ENCODE measurements at regions not wholly inside any gene's neighbourhood (a gene's known extent, or its start where the extent isn't known, plus 50 kb on each side); places are given as distances from the start of the nearest gene placed in this dataset.

DNA sequence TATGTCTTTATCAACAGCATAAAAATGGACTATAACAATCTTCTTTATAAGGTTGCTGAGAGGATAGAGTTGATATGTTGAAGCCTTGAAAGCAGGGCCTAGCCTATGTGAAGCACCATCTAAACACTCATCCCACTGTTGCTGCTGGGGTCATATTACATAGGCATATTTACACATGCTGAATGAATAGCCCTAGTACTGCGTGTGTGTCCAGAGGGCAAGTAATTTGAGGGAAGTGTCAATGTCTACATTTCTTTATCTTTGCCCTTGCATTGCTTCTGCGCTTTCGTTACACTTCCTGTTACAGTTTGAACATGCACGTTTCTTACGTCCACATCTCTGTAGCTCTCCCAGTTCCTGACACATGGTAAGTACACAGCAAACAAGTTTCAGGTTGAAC, 280.3 kb upstream of the ATP5MC3 start:
- TF ChIP-seq YY1 (IDR thresholded peaks at IDR 0.05) (no peak), HNF4G (IDR thresholded peaks at IDR 0.05) (no peak), RAD21 (IDR thresholded peaks at IDR 0.05) (no peak), TAF1 (conservative IDR thresholded peaks at IDR 0.05) (no peak), GABPA (IDR thresholded peaks at IDR 0.05 in 1 of 2, conservative IDR thresholded peaks at IDR 0.05 in 1 of 2) (no peak), JUND (IDR thresholded peaks at IDR 0.05) (no peak), SP1 (IDR thresholded peaks at IDR 0.05) (no peak), NR2F2 (IDR thresholded peaks at IDR 0.05) (no peak)
- TF ChIP-seq, protein P1, sequence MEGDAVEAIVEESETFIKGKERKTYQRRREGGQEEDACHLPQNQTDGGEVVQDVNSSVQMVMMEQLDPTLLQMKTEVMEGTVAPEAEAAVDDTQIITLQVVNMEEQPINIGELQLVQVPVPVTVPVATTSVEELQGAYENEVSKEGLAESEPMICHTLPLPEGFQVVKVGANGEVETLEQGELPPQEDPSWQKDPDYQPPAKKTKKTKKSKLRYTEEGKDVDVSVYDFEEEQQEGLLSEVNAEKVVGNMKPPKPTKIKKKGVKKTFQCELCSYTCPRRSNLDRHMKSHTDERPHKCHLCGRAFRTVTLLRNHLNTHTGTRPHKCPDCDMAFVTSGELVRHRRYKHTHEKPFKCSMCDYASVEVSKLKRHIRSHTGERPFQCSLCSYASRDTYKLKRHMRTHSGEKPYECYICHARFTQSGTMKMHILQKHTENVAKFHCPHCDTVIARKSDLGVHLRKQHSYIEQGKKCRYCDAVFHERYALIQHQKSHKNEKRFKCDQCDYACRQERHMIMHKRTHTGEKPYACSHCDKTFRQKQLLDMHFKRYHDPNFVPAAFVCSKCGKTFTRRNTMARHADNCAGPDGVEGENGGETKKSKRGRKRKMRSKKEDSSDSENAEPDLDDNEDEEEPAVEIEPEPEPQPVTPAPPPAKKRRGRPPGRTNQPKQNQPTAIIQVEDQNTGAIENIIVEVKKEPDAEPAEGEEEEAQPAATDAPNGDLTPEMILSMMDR (IDR thresholded peaks at IDR 0.05; ENCODE audit: low read depth, low read length, missing input control): no peak
- TF ChIP-seq, protein P2, sequence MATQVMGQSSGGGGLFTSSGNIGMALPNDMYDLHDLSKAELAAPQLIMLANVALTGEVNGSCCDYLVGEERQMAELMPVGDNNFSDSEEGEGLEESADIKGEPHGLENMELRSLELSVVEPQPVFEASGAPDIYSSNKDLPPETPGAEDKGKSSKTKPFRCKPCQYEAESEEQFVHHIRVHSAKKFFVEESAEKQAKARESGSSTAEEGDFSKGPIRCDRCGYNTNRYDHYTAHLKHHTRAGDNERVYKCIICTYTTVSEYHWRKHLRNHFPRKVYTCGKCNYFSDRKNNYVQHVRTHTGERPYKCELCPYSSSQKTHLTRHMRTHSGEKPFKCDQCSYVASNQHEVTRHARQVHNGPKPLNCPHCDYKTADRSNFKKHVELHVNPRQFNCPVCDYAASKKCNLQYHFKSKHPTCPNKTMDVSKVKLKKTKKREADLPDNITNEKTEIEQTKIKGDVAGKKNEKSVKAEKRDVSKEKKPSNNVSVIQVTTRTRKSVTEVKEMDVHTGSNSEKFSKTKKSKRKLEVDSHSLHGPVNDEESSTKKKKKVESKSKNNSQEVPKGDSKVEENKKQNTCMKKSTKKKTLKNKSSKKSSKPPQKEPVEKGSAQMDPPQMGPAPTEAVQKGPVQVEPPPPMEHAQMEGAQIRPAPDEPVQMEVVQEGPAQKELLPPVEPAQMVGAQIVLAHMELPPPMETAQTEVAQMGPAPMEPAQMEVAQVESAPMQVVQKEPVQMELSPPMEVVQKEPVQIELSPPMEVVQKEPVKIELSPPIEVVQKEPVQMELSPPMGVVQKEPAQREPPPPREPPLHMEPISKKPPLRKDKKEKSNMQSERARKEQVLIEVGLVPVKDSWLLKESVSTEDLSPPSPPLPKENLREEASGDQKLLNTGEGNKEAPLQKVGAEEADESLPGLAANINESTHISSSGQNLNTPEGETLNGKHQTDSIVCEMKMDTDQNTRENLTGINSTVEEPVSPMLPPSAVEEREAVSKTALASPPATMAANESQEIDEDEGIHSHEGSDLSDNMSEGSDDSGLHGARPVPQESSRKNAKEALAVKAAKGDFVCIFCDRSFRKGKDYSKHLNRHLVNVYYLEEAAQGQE (IDR thresholded peaks at IDR 0.05): no peak
- TF ChIP-seq, protein P3, sequence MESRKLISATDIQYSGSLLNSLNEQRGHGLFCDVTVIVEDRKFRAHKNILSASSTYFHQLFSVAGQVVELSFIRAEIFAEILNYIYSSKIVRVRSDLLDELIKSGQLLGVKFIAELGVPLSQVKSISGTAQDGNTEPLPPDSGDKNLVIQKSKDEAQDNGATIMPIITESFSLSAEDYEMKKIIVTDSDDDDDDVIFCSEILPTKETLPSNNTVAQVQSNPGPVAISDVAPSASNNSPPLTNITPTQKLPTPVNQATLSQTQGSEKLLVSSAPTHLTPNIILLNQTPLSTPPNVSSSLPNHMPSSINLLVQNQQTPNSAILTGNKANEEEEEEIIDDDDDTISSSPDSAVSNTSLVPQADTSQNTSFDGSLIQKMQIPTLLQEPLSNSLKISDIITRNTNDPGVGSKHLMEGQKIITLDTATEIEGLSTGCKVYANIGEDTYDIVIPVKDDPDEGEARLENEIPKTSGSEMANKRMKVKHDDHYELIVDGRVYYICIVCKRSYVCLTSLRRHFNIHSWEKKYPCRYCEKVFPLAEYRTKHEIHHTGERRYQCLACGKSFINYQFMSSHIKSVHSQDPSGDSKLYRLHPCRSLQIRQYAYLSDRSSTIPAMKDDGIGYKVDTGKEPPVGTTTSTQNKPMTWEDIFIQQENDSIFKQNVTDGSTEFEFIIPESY (IDR thresholded peaks at IDR 0.05): no peak
- TF ChIP-seq, protein P4, sequence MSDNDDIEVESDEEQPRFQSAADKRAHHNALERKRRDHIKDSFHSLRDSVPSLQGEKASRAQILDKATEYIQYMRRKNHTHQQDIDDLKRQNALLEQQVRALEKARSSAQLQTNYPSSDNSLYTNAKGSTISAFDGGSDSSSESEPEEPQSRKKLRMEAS (IDR thresholded peaks at IDR 0.05): no peak
- TF ChIP-seq, protein P5, sequence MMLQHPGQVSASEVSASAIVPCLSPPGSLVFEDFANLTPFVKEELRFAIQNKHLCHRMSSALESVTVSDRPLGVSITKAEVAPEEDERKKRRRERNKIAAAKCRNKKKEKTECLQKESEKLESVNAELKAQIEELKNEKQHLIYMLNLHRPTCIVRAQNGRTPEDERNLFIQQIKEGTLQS (IDR thresholded peaks at IDR 0.05): no peak
